HEK293T (cell line): ENCODE measurements at regions not wholly inside any gene's neighbourhood (a gene's known extent, or its start where the extent isn't known, plus 50 kb on each side); places are given as distances from the start of the nearest gene placed in this dataset.

Experiments
- FOXA1 ChIP-seq: fragments of 450-650 bp; IDR thresholded peaks from 2 replicates; pipeline ENCODE4 v1.6.1; 2016; ENCODE audit warnings: mild to moderate bottlenecking
- SUZ12 ChIP-seq: fragments of 450-650 bp; IDR thresholded peaks from 2 replicates; pipeline ENCODE4 v1.6.1; 2016; ENCODE audit warnings: mild to moderate bottlenecking
- TARDBP ChIP-seq: fragments of 450-650 bp; IDR thresholded peaks from 2 replicates; pipeline ENCODE4 v1.6.1; 2016
- ZNF384 ChIP-seq: fragments of 450-650 bp; IDR thresholded peaks from 2 replicates; pipeline ENCODE4 v1.6.1; 2016

DNA sequence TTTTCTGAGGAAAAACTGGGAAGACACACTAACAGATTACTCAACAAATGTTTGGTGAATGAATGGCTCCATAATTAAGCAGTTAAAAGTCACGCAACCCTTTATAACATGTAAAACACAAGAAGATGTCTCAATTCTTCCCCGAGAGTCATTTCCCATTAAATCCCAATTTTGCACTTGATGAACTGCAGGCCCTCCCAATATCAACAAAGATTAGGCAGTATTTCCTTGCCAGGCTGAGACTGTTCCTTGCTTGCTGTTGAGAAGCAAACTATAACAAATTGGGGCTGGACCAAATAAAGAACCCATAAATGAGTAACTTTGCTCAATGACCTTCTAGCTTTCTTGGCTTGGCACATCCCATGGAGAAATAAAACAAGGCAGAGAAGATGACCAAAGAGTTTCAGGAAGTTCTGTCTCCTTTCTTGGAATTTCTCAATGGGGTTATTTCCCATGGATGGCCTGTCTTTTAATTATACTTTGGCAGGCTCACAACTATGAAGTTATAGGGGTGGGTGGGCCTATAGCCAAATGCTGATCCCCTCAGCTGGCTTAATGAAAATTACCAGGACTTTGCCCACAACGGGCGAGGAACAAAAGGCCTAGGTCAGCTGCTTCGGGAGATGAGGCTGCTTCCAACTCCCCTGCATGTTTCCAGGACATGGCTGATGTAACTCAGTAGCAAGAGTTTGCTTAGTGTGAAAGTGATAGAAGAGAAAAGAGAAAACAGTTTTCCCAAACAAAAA is 243.1 kb upstream of the RFX3 start:
- TF ChIP-seq TARDBP: no peak
- TF ChIP-seq ZNF384: no peak
- no peak for TF ChIP-seq SUZ12
- TF ChIP-seq FOXA1: no peak
